ENCODE measurements at regions not wholly inside any gene's neighbourhood (a gene's known extent, or its start where the extent isn't known, plus 50 kb on each side); places are given as distances from the start of the nearest gene placed in this dataset.

GRCh38 chr1:69294171-69294570 lies 273.6 kb upstream of the LRRC7 start:
- H3K4me1 ChIP-seq = no peaks in the 10 kb centered on the region
- DNase-seq (no peak), ATAC-seq (ENCODE audit: low FRiP score in 2 of 2) (no peak)
- WGBS, 2 donors = 32 to 53% methylated on average over 1 of the region's 1 CpG
- no peak overlapping the region for H3K27ac ChIP-seq
- H3K9me3 ChIP-seq = no peaks in the 10 kb centered on the region
- no peak overlapping the region for H3K4me3 ChIP-seq
- no peaks in the 10 kb centered on the region for H3K27me3 ChIP-seq
- no peaks in the 10 kb centered on the region for H3K36me3 ChIP-seq
- TF ChIP-seq POLR2A (IDR thresholded peaks at IDR 0.05) = no peak
- TF ChIP-seq EP300 (IDR thresholded peaks at IDR 0.05) = no peak
- no peak for TF ChIP-seq CTCF (IDR thresholded peaks at IDR 0.05)
- no peak for TF ChIP-seq POLR2AphosphoS5 (IDR thresholded peaks at IDR 0.05)

GRCh38 chr1:69295265-69295664 lies 272.5 kb upstream of the LRRC7 start:
- no peak for ATAC-seq (ENCODE audit: low FRiP score in 2 of 2)
- TF ChIP-seq EP300 (IDR thresholded peaks at IDR 0.05) (no peak), POLR2A (IDR thresholded peaks at IDR 0.05) (no peak), CTCF (IDR thresholded peaks at IDR 0.05) (no peak), POLR2AphosphoS5 (IDR thresholded peaks at IDR 0.05) (no peak)
- Histone ChIP-seq H3K27ac (no peak overlapping the region), H3K9me3 (no peaks in the 10 kb centered on the region), H3K4me3 (no peak overlapping the region), H3K4me1 (no peaks in the 10 kb centered on the region), H3K27me3 (no peaks in the 10 kb centered on the region), H3K36me3 (no peaks in the 10 kb centered on the region)
- WGBS, 2 donors = 15 to 22% methylated on average over 2 of the region's 2 CpGs
- no peak for DNase-seq

GRCh38 chr1:69305621-69306020 lies 262.1 kb upstream of the LRRC7 start:
- Histone ChIP-seq H3K4me3 (no peak overlapping the region), H3K27ac (no peak overlapping the region), H3K9me3 (no peaks in the 10 kb centered on the region), H3K27me3 (no peaks in the 10 kb centered on the region), H3K36me3 (no peaks in the 10 kb centered on the region), H3K4me1 (no peaks in the 10 kb centered on the region)
- no peak for ATAC-seq (ENCODE audit: low FRiP score in 2 of 2)
- no peak for DNase-seq
- 68 to 78% methylated on average over 7 of the region's 7 CpGs for whole genome bisulfite sequencing, 2 donors
- no peak for TF ChIP-seq POLR2AphosphoS5 (IDR thresholded peaks at IDR 0.05)

GRCh38 chr1:69312055-69312732 lies 255.5 kb upstream of the LRRC7 start:
- DNase-seq (no peak), ATAC-seq (ENCODE audit: low FRiP score in 2 of 2) (no peak)
- H3K4me1 ChIP-seq = no peaks in the 10 kb centered on the region
- no peak overlapping the region for H3K27ac ChIP-seq
- no peaks in the 10 kb centered on the region for H3K36me3 ChIP-seq
- H3K9me3 ChIP-seq = peaks cover 0 to 6% (median 0%) of the 10 kb centered on the region in 4 donors
- 51 to 61% methylated on average over 15 to 18 of the region's 18 CpGs for whole genome bisulfite sequencing, 2 donors
- no peaks in the 10 kb centered on the region for H3K27me3 ChIP-seq
- H3K4me3 ChIP-seq = no peak overlapping the region
- TF ChIP-seq POLR2A (IDR thresholded peaks at IDR 0.05) (no peak), POLR2AphosphoS5 (IDR thresholded peaks at IDR 0.05) (no peak), CTCF (IDR thresholded peaks at IDR 0.05) (no peak), EP300 (IDR thresholded peaks at IDR 0.05) (no peak)

GRCh38 chr1:69313118-69313517 lies 254.6 kb upstream of the LRRC7 start:
- no peak for TF ChIP-seq CTCF (IDR thresholded peaks at IDR 0.05)
- TF ChIP-seq POLR2A (IDR thresholded peaks at IDR 0.05) = no peak
- no peak for TF ChIP-seq POLR2AphosphoS5 (IDR thresholded peaks at IDR 0.05)
- no peak for TF ChIP-seq EP300 (IDR thresholded peaks at IDR 0.05)
- H3K4me1 ChIP-seq = no peaks in the 10 kb centered on the region
- no peak overlapping the region for H3K27ac ChIP-seq
- H3K9me3 ChIP-seq = peaks cover 0 to 6% (median 0%) of the 10 kb centered on the region in 4 donors
- H3K27me3 ChIP-seq = no peaks in the 10 kb centered on the region
- H3K4me3 ChIP-seq = no peak overlapping the region
- DNase-seq (peak in 1 of 2 donors; percentile 8), ATAC-seq (ENCODE audit: low FRiP score in 2 of 2) (no peak)
- no peaks in the 10 kb centered on the region for H3K36me3 ChIP-seq
- WGBS, 2 donors = 86 to 89% methylated on average over 11 of the region's 11 CpGs
